ENCODE measurements at regions not wholly inside any gene's neighbourhood (a gene's known extent, or its start where the extent isn't known, plus 50 kb on each side); places are given as distances from the start of the nearest gene placed in this dataset.

DNA sequence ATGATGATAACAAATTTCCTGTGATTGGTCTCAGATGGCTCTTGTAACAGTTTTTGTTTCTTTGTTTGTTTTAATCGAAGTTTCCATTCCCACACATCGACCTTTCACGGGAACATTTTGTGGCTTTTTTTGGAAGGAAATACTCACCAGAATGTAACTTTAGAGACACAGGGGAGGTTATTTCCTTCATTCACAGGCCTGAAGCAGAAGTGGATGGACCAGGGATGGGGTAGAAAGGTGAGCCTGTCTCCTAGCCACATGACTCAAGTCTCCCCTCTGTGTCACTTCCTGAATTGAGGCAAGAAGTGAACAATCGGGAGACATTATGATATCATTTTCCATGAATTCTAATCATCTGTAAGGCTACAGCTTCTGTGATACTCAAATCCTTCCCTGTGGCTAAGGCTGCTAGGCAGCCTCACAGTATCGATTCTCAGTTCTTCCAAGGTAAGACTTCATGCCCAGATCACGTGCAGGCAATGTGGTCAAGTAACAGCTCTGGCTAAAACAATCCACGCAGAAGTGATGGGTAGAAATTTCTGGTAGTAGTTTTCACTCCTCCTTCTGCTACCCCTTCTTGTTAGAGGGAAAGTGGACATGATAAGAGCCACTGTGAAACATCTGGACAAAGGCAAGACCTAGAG, 203.9 kb upstream of the NEBL start:
- TF ChIP-seq, protein P1, sequence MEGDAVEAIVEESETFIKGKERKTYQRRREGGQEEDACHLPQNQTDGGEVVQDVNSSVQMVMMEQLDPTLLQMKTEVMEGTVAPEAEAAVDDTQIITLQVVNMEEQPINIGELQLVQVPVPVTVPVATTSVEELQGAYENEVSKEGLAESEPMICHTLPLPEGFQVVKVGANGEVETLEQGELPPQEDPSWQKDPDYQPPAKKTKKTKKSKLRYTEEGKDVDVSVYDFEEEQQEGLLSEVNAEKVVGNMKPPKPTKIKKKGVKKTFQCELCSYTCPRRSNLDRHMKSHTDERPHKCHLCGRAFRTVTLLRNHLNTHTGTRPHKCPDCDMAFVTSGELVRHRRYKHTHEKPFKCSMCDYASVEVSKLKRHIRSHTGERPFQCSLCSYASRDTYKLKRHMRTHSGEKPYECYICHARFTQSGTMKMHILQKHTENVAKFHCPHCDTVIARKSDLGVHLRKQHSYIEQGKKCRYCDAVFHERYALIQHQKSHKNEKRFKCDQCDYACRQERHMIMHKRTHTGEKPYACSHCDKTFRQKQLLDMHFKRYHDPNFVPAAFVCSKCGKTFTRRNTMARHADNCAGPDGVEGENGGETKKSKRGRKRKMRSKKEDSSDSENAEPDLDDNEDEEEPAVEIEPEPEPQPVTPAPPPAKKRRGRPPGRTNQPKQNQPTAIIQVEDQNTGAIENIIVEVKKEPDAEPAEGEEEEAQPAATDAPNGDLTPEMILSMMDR (IDR thresholded peaks at IDR 0.05): no peak

DNA sequence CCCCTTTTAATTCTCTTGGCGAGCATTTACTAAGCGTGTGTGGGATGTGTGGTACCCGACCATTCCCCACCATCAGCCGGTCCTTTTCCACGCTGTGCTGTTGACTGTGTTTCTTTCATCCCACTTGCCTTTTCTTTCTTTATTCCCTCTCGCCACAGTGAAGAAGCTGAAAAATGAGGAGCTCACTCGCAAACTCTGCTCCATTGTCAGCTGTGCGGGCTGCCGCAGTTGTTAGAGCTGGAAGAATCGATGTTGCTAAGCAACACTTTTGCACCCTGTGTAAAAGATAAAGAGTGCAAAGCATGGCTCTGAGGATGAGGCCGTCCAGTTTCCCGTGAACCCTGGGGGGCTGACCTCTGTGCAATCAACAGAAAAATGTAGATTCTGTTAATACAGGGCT, 203.1 kb upstream of the NEBL start:
- Histone ChIP-seq H3K27me3 (no peaks in the 10 kb centered on the region), H3K36me3 (no peaks in the 10 kb centered on the region), H3K4me1 (no peaks in the 10 kb centered on the region), H3K9me3 (no peaks in the 10 kb centered on the region), H3K4me3 (no peak overlapping the region), H3K27ac (no peak overlapping the region)
- no peak for DNase-seq (ENCODE audit: low spot score)
- TF ChIP-seq, protein P1 (IDR thresholded peaks at IDR 0.05): no peak

More for the DNA sequence above, 203.9 kb upstream of the NEBL start:
- Histone ChIP-seq H3K9me3 (no peaks in the 10 kb centered on the region), H3K27ac (no peak overlapping the region), H3K36me3 (no peaks in the 10 kb centered on the region), H3K27me3 (no peaks in the 10 kb centered on the region), H3K4me3 (no peak overlapping the region), H3K4me1 (no peaks in the 10 kb centered on the region)
- DNase-seq (ENCODE audit: low spot score): no peak

DNA sequence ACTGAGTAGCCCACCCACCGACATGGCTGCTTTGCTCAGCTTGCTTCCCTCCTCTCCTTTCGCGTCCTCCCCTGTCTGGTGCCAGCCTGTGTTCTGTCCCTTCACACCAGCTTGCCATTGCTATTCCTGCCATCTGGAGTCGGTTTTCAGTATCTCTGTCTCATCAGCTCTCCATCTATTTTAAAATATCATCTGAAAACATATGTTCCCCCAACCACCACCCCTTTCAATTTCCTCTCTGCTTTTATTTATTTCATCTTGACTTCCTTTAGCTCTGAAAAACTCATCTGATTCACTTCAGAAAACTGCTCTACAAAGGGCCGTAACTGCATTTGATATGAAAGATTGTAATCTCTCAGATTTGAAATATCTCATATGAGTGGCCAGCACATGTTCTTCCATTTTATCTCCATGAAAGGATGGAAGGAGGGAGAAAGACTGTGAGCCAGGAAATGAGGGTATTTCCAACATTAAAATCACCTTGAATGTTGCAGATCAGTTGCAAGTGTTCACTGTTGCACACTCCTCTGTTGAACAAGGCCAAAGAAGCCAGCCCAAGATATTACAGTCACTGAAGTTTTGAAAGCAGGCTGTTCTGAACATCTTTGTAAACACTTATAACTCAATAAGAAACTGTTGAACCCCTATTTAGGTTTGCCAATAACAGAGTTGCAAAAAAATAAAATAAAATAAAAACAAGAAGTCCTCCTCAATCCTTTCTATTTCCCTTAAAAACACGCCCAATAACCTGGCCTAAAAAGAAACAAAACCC, 202.4 kb upstream of the NEBL start:
- no peaks in the 10 kb centered on the region for H3K36me3 ChIP-seq
- H3K4me1 ChIP-seq: no peaks in the 10 kb centered on the region
- TF ChIP-seq, protein P1 (IDR thresholded peaks at IDR 0.05): no peak
- DNase-seq (ENCODE audit: low spot score): no peak
- no peak overlapping the region for H3K27ac ChIP-seq
- H3K4me3 ChIP-seq: no peak overlapping the region
- no peaks in the 10 kb centered on the region for H3K9me3 ChIP-seq
- no peaks in the 10 kb centered on the region for H3K27me3 ChIP-seq

- TF ChIP-seq, protein P1 (IDR thresholded peaks at IDR 0.05): no peak
- Histone ChIP-seq H3K27ac (no peak overlapping the region), H3K9me3 (no peaks in the 10 kb centered on the region), H3K36me3 (no peaks in the 10 kb centered on the region), H3K4me1 (no peaks in the 10 kb centered on the region), H3K4me3 (no peak overlapping the region), H3K27me3 (no peaks in the 10 kb centered on the region)
- DNase-seq (ENCODE audit: low spot score): no peak
Measured at GRCh38 chr10:21097926-21098355, 200.8 kb upstream of the NEBL start.

GRCh38 chr10:21095494-21096055, 198.5 kb upstream of the NEBL start:
- Histone ChIP-seq H3K27ac (no peak overlapping the region), H3K9me3 (no peaks in the 10 kb centered on the region), H3K27me3 (no peaks in the 10 kb centered on the region), H3K4me3 (no peak overlapping the region), H3K36me3 (no peaks in the 10 kb centered on the region), H3K4me1 (no peaks in the 10 kb centered on the region)
- DNase-seq (ENCODE audit: low spot score): no peak
- TF ChIP-seq, protein P1 (IDR thresholded peaks at IDR 0.05): no peak

All from right atrium auricular region (tissue), 2 donors.